Choroid plexus epithelial cell (primary cell): ENCODE measurements at regions not wholly inside any gene's neighbourhood (a gene's known extent, or its start where the extent isn't known, plus 50 kb on each side); places are given as distances from the start of the nearest gene placed in this dataset.

ENCODE experiments used
- DNase-seq: peaks from one replicate; pipeline ENCODE4 v3.0.0-alpha.2; 2010; ENCODE audit warnings: low read depth
- H3K4me3 ChIP-seq: 2 replicates; pipeline ENCODE4 v1.5.1; 2011; ENCODE audit warnings: low read depth, mild to moderate bottlenecking, control low read depth, low read length, moderate library complexity
- CTCF ChIP-seq: conservative IDR thresholded peaks from 2 replicates; pipeline ENCODE4 v1.5.1; 2011; ENCODE audit warnings: low read depth, mild to moderate bottlenecking, control low read depth, inconsistent platforms, low read length, moderate library complexity

GRCh38 chr4:138085736-138086305 is 156.3 kb downstream of the SLC7A11 start:
- TF ChIP-seq CTCF = no peak
- H3K4me3 ChIP-seq = no peak overlapping the region
- DNase-seq = no peak

- no peak for TF ChIP-seq CTCF
- no peak for DNase-seq
Observed at GRCh38 chr4:138078751-138079520, 163.2 kb downstream of the SLC7A11 start.

GRCh38 chr4:138078253-138078652 is 163.9 kb downstream of the SLC7A11 start:
- no peak for DNase-seq
- no peak overlapping the region for H3K4me3 ChIP-seq
- TF ChIP-seq CTCF = no peak

More at GRCh38 chr4:138078751-138079520, 163.2 kb downstream of the SLC7A11 start:
- H3K4me3 ChIP-seq = no peak overlapping the region

GRCh38 chr4:138076561-138076960 is 165.6 kb downstream of the SLC7A11 start:
- DNase-seq = no peak
- H3K4me3 ChIP-seq = no peak overlapping the region
- no peak for TF ChIP-seq CTCF

- H3K4me3 ChIP-seq = no peak overlapping the region
- no peak for TF ChIP-seq CTCF
- no peak for DNase-seq
Observed at GRCh38 chr4:138070816-138071215, 171.3 kb downstream of the SLC7A11 start.

GRCh38 chr4:138063581-138063980 is 178.6 kb downstream of the SLC7A11 start:
- TF ChIP-seq CTCF = no peak
- H3K4me3 ChIP-seq = no peak overlapping the region
- no peak for DNase-seq

GRCh38 chr4:138062929-138063328 is 179.2 kb downstream of the SLC7A11 start:
- peak; percentile 49 for TF ChIP-seq CTCF
- no peak overlapping the region for H3K4me3 ChIP-seq
- peak; percentile 73 for DNase-seq
